GM18498 (cell line): ENCODE measurements at regions not wholly inside any gene's neighbourhood (a gene's known extent, or its start where the extent isn't known, plus 50 kb on each side); places are given as distances from the start of the nearest gene placed in this dataset.
"Not testable (repeated sequence)": the region's sequence is repeated elsewhere in the genome, so short reads cannot be mapped to it uniquely, and the experiment has no call there.

ENCODE experiments used
- ATAC-seq: cut with Tn5 transposase; IDR thresholded peaks from one replicate; pipeline ENCODE4 v1.9.1; 2021; ENCODE audit warnings: mild to moderate bottlenecking, moderate library complexity; ENCODE audit not compliant: unreplicated experiment

DNA sequence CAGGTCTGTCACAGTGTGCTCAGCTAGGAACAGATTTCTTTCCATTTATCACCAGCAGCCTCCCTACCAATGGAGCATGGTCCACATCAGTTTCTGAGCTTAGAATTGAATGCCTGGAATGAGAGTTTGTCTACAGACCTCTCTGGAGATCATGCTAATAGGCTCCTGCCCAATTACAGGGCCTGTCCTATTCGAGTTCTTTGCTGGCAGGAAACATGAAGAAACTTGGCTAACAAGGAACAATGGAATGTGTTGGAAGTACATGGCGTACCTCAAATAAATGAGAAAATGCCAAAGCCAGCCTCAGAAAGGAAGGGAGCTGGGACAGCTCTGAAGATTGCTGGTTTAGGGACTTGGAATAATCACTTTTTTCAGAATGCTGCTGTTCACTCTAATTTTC, 186.0 kb upstream of the AKR1E2 start:
- no peak for ATAC-seq

DNA sequence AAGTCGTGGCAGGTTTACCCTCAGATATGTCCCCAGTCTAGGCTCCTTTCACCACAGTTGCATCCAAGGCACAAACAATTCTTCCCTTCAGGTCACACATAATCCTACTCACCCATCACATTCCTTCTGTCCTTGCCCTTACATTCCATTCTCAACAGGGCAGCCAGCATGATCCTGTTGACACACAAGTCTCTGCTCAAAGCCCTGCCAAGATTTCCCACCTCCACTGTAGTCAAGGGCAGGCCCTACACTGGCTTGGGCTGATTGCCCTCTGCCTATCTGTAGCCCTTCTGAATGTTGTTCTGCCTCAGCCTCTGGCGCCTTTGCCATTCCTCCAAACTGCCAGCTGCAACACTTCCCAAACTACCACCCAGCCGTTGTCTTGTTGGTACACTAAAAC, 187.9 kb upstream of the AKR1E2 start:
- no peak for ATAC-seq

DNA sequence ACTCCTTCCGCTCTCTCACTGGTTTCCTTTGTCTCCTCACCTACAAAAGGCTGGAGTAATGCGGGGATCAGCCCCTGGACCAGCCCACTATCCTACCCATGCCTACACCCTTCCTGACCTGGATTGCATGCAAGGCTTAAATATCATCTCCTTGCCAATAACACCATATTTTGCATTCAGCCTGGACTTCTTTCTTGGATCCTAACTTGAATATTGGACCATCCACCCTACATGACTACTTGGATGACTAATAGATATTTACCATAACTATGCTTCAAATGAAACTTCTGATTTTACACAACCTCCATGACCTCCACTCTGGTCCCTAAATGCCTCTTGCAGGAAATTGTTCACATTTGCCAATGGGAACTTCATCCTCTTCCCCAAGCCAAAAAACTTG, 188.3 kb upstream of the AKR1E2 start:
- no peak for ATAC-seq

DNA sequence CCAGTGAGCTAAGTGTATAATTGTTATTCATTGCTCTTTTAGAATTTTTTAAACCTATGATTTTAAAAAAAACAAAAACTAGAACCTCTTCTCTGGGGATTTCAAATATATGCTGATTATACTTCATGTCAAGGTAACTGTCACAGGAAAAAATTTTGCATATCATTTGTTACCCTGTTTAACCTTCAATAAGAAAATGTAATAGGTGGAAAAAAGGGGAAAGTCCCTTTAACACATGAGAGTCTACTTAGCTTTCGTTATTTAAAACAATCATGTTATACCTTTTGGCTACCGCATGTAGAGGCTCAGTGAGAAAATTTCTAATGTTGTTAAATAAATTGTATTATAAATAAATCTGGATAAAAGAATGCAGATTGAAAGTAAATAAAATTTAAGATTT, 190.1 kb upstream of the AKR1E2 start:
- no peak for ATAC-seq

DNA sequence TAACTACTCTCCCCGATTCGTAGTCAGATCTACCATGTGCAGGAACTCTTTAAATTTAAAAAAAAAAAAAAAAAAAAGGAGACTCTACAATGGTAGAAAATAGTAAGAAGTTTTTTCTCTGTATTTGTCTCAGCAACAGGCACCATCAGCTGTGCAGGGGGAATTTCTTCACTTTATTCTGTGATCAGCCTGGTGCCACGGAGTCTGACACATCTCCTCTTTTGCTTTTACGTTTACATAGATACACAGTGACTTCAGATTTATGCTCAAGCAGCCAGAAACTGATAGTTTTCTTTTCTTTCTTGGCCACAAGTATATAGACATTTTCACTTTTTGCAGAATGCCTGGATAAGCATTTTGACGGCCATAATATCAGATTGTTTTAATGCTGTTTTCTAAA, 190.6 kb upstream of the AKR1E2 start:
- ATAC-seq, result no peak

DNA sequence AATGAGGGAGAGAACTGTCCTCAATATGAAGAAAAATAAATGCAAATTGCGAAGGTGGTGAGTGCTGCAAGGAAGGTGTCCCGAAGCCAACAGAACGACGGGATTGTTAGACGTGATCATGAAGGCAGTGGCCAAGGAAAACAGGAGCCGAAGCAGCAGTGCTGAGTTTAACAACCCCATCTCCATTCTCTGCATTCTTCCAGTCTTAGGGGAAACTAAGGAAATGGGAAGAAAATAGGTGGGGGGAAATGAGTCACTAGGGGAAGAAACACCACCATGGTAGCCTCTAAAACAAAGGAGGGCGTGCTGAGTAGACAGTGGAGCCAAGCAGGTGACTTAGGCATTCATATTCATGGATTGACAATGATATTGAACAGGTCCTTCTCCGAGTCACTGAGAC, 192.2 kb upstream of the AKR1E2 start:
- ATAC-seq, result no peak

DNA sequence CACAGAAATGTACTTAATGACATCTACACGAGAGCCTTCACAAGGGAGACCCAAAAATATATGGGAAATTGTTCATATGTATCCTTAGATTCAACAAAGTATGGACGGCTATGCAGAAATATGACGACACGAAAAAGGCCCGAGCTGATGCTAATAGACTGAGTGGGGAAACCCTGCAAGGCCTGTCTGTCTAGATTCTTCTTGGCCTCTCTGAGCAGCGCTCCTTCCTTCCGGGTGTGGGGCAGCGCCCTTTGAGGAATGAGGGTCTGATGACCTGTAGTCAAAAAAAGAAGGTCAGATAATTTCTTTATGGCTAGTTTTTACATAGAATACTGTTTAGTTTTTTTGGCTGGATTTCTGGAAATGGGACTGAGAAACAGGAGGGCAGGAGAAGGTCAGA, 192.8 kb upstream of the AKR1E2 start:
- ATAC-seq, result no peak

DNA sequence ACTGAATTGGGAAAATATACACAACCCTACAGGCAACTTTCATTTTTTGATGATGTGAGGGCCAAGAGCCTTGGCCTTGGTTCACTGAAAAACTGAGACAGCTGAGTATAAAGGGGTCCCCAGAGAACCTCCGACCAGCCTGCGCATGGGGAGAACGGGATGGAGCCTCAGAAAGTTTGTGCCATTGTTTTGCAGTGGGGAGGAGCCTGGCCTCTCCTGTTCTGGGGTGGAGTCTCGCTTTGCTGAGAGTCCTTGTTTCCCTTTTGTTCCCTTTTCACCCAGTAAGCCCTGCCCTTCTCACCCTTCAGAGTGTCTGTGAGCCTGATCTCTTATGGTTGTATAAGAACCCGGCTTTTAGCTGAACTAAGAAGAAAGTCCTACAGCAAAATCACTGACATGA, 193.2 kb upstream of the AKR1E2 start:
- ATAC-seq, result no peak

DNA sequence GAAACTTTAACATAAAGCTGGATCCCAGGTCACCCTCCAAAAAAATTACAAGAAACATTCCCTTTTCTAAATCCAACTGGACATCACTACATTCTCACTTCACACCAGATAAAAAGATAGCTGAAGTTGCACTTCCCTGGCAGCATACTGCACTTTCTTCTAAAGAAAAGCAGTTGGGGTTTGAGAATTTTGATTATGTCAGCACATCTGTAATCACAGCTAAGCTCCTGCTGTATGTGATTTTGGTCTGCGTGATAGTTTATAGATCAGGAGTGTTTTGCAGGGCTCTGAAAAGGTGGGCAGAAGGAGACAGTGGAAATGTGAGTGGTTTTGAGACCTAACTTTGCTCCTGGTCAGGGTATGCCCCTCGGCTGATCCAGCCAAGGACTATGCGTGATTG, 199.1 kb upstream of the AKR1E2 start:
- no peak for ATAC-seq

DNA sequence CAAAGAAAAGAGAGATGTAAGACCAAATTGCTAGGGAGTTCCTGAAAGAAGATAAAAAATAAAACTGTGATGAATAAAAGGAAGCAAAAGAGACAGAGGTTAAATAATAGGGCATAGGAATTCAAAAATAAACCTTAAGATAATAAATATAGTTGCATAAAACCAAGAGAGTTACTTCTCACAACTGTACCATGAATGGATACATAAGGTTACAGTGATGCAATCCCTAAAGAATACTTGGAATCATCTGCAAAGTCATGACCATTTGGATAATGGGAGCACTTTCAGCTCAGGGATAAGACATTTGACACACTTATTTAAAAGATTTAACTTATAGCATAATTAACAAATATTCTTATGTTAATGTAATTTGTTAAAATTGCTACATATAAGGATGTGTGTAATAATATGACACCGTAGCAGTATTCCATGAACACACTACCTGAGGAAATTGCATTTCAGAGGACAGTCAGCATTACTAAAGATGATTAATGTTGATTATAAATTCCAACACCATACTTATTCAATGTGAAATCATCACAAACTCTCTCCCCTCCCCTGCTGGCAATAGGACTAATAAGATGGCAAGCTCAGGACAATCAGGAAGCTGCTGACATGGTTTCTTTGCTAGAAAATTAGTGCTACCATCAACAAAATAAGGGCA, 202.1 kb upstream of the AKR1E2 start:
- no peak for ATAC-seq

DNA sequence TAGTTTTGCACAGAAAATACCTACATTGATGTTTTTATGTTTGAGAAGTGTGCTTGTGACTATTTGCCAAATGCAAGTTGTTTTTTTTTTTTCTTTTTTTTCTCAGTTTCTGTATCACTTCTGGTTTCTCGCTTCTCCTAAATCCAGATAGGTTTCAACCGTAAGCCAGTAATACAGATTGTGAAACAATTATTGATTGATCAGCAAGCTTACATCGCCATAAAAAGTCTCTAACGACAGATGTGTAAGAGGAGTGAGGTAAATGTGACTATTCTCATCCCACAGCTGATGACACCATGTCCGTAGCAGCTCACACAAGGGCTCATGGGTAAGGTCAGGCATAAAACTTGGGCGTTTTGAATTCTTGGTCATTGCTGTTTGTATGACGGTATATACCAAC, 202.8 kb upstream of the AKR1E2 start:
- ATAC-seq, result no peak

DNA sequence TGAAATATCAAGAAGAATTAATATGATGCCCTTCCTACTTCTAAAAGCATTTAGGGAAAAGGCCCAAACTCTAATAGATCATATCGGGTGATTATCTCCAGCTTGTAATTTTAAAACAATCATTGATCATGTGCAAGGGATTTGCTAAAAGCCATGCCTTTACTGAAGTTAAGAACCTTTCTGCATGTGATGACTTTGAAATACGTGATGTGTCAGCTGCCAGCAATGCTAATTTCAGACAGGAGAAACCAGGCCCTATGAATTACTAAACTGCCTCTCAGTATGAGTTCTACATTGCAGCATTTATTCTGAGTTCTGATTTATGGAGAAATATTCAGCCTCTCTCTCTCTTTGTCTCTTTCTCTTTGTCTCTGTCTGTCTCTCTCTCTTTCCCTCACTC, 203.6 kb upstream of the AKR1E2 start:
- no peak for ATAC-seq

DNA sequence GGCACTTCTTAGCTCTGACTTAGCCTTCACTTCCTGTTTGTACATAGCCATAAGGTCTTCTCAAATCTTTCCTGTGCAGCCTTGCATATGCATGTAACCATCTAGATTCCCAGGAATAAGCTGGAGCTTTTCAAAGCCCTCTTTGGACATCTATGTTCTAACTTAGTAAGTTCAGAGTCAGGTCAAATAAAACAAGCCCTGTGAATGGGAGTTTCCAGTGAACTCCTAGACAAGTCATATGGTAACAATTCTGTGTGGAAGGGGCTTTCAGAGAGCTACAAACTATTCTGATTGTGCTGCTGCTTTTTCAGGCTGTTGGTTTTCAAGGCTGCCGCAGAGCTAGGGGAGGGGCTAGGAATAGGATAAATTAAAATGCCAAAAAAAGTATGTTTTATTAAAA, 208.4 kb upstream of the AKR1E2 start:
- ATAC-seq, result no peak

DNA sequence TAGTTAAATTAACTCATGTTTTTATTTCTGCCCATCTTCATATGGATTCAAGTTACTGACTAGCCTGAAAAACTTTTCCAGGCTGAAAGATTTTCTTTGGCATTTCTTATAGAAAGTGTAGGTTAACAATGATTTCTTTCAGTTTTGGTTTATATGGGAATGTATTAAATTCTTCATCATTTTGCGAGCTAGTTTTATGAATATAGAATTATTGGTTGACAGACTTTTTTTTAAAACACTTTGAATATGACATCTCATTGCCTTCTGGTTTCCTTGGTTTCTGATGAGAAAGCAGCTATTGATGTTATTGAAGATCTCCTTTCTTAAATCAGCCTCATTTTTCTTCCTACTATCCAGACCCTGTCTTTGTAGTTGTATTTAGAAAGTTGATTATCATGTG, 211.0 kb upstream of the AKR1E2 start:
- ATAC-seq, result no peak

DNA sequence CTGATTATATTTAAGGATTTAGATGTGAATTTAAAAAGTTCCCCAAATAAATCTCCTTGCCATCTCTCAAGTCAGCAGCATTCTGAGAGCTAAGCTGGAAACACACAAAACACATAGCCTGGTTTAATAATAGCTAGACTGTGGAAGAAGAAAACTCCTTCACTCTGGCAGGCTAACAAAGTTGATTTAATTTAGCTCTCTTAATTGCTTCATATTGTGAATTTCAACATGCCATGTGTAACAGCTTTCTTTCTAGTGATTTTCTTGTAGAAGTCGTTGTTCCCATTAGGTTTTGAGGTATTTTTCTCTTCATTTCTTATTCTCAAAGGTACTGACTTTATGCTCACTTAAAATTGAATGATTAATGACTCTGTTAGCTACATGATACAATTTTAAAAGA, 216.8 kb upstream of the AKR1E2 start:
- no peak for ATAC-seq

DNA sequence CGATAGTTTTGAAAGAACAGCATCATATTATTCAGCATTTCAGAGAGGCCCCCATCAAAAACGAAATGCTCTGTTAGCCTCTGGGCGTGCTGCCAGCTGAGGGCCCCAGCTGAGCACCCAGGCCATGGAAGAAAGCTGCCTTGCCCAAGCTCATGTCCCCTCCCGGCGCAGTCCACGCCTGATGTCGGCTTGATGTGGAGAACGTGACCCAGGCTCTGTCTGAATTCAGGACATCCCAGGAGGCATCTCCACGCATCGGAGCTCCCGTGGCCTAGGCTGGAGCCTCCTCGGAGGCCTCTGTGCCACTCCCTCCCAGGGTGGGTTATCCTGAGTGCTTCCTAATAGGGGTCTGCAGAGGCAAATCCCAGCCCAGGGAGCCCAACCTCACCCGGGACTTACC, 218.3 kb upstream of the AKR1E2 start:
- no peak for ATAC-seq

DNA sequence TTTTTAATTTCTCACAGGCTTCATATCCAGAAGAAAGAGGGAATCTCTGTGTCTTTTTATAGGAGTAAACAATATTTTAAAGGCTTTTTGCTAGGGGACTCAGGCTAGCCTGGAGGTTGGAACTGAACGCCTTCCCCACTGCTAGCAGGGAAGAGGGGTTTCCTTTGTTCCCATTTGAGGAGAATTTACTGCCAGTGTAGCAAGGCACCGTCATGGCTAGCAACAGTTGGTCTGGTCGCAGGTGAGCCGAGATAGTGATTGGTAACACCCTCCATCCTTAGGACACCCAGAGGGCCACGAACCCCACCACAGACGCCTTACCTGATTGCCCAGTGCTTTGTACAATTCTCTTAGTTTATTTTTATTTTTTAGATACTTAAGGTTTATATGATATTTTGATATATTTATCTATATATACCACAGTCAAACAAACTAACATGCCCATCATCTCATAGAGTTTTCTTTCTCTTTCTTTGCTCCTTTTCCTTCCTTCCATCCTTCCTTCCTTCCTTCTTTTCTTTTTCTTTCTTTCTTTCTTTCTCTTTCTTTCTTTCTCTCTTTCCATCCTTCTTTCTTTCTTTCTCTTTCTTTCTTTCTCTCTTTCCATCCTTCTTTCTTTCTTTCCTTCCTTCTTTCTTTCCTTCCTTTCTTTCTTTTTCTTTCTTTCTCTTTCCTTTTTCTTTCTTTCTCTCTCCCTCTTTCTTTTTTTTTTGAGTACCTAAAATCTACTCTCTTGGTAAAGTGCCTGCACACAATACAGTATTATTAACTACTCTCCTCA, 219.0 kb upstream of the AKR1E2 start:
- ATAC-seq, result no peak

DNA sequence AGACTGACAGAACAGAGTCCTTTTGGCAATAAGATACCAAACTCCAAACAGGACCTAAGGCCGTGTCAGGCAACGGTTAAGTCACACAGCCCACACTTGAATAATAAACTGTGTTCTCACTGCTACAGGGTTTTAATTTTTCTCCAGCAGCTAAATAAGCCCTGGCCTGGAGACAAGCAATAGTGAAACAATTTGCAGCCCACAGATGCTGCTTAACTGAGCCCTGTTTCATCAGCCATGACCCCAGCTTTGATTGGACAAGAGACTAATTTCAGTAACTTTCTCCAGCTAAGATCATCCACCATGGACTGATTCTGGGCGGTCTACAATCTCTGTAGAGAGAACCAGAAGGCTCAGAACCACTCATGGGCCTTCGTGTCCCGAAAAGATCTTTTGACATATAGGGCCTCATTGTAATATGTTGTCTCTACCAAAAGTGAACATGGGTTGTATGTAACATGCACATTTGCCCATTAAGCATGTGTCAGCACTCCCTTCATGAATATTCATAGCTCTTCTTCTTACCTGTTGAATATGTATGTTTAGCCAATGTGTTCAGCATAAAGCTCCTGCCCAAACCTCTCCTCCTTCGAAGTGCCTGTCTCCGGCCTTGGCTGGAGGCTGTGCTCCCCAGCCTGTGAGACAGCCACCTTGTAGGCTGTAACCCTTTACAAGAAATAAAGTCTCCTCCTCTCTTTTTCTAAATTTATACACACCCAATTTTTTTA, 223.1 kb upstream of the AKR1E2 start:
- no peak for ATAC-seq

DNA sequence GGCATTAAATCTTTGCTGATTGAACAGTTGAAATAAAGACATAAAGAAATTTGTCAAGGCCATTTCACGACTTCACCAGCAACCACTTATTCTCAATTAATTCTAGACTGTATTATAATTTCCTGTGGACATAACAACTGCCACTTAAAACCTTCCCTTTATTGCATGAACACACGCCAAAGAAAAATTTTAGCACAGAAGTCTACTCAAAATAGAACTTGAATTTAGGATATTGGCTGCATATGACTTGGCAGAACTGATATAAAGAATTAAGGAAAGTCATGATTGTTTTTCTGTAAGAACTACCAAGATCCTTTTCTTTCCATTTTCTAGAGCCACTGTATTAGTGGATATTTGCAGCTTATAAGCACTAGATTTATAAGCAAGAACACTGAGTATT, 226.5 kb upstream of the AKR1E2 start:
- no peak for ATAC-seq

DNA sequence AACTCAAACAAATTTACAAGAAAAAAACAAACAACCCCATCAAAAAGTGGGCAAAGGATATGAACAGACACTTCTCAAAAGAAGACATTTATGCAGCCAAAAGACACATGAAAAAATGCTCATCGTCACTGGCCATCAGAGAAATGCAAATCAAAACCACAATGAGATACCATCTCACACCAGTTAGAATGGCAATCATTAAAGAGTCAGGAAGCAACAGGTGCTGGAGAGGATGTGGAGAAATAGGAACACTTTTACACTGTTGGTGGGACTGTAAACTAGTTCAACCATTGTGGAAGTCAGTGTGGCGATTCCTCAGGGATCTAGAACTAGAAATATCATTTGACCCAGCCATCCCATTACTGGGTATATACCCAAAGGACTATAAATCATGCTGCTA, 228.1 kb upstream of the AKR1E2 start:
- not testable (repeated sequence) for ATAC-seq

DNA sequence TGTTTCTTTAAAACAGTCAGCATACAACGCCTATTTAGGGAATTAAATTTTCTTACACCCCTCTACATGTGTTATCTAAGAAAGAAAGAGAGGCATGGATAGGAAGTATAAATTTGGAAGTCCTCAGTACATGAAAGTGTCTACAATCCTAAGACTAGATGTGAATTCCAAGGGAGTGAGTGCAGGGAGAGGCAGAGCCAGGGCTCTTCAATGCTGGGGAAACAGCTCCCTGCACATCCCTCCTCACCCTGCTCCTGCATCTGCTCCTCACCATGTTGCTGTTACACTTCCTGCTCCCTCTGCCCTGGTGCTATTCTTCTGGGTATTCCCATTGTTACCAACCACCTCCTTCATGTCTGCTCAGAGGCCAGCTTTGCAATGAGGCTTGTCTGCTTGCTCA, 229.1 kb upstream of the AKR1E2 start:
- ATAC-seq, result no peak

DNA sequence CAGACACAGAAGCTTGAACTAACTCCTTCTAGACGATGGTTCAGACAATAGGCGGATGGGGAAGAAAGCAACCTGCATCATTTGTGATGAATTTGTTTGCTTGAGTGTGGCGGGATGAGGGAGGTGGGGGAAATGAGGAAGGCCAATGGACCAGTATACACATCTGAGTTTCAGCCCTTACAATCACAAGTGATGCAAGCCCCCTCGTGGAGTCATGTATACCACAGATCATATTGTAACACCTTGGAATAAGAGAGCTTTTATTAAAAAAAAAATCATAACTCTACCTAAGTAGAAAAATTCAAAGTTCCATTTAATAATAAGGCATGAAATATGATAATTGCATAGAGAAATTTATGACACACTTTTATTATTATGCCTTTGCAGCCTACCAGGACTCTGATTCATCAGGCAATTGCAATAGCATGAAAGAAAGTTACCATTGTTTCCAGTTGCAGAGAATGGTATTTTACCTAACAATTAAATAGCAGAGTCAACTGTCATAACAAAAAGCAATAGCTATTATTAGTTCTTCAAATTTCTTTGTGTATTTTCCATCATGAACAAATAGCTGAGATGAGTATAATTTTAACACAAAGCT, 230.2 kb upstream of the AKR1E2 start:
- ATAC-seq, result no peak
